KMS-11 (cell line): ENCODE measurements at regions not wholly inside any gene's neighbourhood (a gene's known extent, or its start where the extent isn't known, plus 50 kb on each side); places are given as distances from the start of the nearest gene placed in this dataset.
"Not testable (repeated sequence)": the region's sequence is repeated elsewhere in the genome, so short reads cannot be mapped to it uniquely, and the experiment has no call there.

Source experiments
- H2AFZ ChIP-seq: fragments of 200-600 bp; sonication (generic); 2 replicates; pipeline ENCODE4 v1.6.1; 2016; ENCODE audit warnings: antibody characterized with exemption, mixed run types, low read depth
- H3K27ac ChIP-seq: fragments of 200-600 bp; sonication (generic); 2 replicates; pipeline ENCODE4 v1.6.1; 2016; ENCODE audit warnings: mild to moderate bottlenecking, mixed run types
- H3K27me3 ChIP-seq: fragments of 200-600 bp; sonication (generic); 2 replicates; pipeline ENCODE4 v1.6.1; 2017; ENCODE audit warnings: mild to moderate bottlenecking, low read depth, mixed run types, moderate library complexity; ENCODE audit not compliant: insufficient read depth
- H3K36me3 ChIP-seq: fragments of 200-600 bp; sonication (generic); 2 replicates; pipeline ENCODE4 v1.6.1; 2017; ENCODE audit warnings: mild to moderate bottlenecking, mixed run types; ENCODE audit not compliant: insufficient read depth
- H3K4me1 ChIP-seq: fragments of 200-600 bp; sonication (generic); 2 replicates; pipeline ENCODE4 v1.6.1; 2016; ENCODE audit warnings: mild to moderate bottlenecking, low read depth, mixed run types; ENCODE audit not compliant: poor library complexity, severe bottlenecking
- H3K4me2 ChIP-seq: fragments of 200-600 bp; sonication (generic); 2 replicates; pipeline ENCODE4 v1.7.0; 2016; ENCODE audit warnings: mild to moderate bottlenecking, mixed run types
- H3K4me3 ChIP-seq: fragments of 200-600 bp; sonication (generic); IDR thresholded peaks from 2 replicates; pipeline ENCODE4 v1.6.1; 2017; ENCODE audit warnings: low read depth, low read length, mixed read lengths; ENCODE audit not compliant: insufficient read depth
- H3K79me2 ChIP-seq: fragments of 200-600 bp; sonication (generic); 2 replicates; pipeline ENCODE4 v1.6.1; 2016; ENCODE audit warnings: low read depth, mixed run types; ENCODE audit not compliant: insufficient read depth
- H3K9ac ChIP-seq: fragments of 200-600 bp; sonication (generic); 2 replicates; pipeline ENCODE4 v1.6.1; 2016; ENCODE audit warnings: mild to moderate bottlenecking, mixed run types
- H4K20me1 ChIP-seq: fragments of 200-600 bp; sonication (generic); 2 replicates; pipeline ENCODE4 v1.6.1; 2016; ENCODE audit warnings: mild to moderate bottlenecking, mixed run types; ENCODE audit not compliant: insufficient read depth
- TF ChIP-seq, protein P1 (sequence below): fragments of 200-600 bp; sonication (generic); conservative IDR thresholded peaks from 2 replicates; pipeline ENCODE4 v1.6.1; 2017; ENCODE audit warnings: low read depth, mild to moderate bottlenecking, antibody characterized with exemption, low read length, moderate library complexity, mixed read lengths

DNA sequence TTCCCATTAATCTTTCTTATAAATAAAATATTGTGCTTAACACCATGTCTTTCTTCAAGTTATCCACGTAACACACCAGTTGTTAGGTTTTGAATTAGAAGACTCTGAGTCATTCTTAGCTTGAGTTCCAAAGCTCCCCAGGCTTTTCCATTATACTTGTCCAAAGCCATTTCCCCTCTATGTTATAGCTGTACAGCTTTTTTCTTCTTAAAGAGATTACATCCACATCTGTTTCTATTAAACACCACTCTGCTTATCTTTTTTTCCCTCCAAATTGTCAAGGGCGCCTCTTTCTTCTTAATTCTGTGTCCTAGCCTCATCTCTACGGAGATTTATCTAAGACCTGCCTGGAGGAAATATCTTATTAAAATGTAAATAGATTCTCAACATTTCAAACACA, 139.4 kb upstream of the CPHXL start:
- Histone ChIP-seq H3K27me3 (no peaks in the 10 kb centered on the region), H3K9ac (no peak overlapping the region), H3K36me3 (no peaks in the 10 kb centered on the region), H3K4me3 (no peak overlapping the region), H4K20me1 (no peaks in the 10 kb centered on the region), H3K4me1 (no peaks in the 10 kb centered on the region), H3K27ac (no peak overlapping the region), H3K79me2 (no peaks in the 10 kb centered on the region), H3K4me2 (no peak overlapping the region), H2AFZ (no peak overlapping the region)
- TF ChIP-seq, protein P1, sequence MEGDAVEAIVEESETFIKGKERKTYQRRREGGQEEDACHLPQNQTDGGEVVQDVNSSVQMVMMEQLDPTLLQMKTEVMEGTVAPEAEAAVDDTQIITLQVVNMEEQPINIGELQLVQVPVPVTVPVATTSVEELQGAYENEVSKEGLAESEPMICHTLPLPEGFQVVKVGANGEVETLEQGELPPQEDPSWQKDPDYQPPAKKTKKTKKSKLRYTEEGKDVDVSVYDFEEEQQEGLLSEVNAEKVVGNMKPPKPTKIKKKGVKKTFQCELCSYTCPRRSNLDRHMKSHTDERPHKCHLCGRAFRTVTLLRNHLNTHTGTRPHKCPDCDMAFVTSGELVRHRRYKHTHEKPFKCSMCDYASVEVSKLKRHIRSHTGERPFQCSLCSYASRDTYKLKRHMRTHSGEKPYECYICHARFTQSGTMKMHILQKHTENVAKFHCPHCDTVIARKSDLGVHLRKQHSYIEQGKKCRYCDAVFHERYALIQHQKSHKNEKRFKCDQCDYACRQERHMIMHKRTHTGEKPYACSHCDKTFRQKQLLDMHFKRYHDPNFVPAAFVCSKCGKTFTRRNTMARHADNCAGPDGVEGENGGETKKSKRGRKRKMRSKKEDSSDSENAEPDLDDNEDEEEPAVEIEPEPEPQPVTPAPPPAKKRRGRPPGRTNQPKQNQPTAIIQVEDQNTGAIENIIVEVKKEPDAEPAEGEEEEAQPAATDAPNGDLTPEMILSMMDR = no peak

DNA sequence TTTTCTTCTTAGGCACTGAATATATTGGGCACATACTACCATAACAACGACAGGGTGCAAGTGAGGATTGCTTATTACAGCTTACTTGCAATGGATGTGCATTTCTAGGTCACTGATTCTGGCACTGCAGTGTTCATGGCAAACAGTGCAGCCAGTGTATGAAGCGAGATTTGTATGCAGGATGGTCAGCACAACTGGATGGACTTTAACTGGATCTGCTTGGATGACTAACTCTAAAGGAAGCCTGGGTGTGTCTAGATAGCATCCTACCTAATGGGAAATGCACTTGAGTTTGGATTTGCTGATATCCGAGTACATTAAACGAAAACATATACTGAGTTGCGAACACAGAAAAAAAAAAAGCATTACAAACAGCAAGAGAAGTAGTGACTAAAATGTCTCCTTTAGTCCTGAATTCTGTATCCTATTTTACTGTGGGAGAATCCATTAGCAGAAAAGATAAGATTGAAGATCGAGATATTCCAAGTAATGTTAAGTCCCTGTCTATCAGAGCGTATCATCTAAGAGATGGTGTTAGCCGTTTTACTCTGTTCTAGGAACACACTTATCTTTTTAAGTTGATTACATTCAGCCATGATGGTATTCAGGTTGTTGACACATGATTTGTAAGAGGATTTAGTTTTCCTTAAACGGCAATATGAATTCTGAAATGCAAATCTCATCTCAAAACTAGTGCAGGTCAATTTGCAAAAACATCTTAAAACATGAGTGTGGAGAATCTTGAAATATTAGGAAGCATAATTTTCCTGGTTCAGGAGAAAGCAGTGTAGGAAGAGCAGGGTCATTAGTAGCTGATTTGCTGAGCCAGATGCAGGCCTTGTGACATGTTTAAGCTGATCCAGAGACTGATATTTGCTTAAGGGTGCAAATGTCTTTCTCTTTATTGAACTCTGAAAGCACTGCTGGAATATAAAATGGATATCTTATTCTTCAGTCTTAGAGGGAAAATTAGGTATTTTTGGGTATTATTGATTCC, 142.6 kb upstream of the CPHXL start:
- Histone ChIP-seq H3K27me3 (no peaks in the 10 kb centered on the region), H3K27ac (no peak overlapping the region), H3K4me1 (no peaks in the 10 kb centered on the region), H3K9ac (no peak overlapping the region), H3K4me2 (no peak overlapping the region), H3K79me2 (no peaks in the 10 kb centered on the region), H3K4me3 (no peak overlapping the region), H4K20me1 (no peaks in the 10 kb centered on the region), H2AFZ (no peak overlapping the region), H3K36me3 (no peaks in the 10 kb centered on the region)
- TF ChIP-seq, protein P1 = no peak

DNA sequence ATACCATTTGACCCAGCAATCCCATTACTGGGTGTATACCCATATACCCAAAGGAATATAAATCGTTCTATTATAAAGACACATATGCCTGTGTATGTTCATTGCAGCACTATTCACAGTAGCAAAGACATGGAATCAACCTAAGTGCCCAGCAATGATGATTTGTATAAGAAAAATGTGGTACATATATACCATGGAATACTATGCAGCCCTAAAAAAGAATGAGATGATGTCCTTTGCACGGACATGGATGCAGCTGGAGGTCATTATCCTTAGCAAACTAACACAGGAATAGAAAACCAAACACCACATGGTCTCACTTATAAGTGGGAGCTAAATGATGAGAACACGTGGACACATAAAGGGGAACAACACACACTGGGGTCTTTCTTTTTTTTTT, 155.0 kb upstream of the CPHXL start:
- H3K27ac ChIP-seq, H2AFZ ChIP-seq, H3K27me3 ChIP-seq, H3K9ac ChIP-seq, H3K4me1 ChIP-seq, H3K79me2 ChIP-seq, H3K36me3 ChIP-seq, H3K4me3 ChIP-seq, H4K20me1 ChIP-seq, H3K4me2 ChIP-seq: not testable (repeated sequence)

DNA sequence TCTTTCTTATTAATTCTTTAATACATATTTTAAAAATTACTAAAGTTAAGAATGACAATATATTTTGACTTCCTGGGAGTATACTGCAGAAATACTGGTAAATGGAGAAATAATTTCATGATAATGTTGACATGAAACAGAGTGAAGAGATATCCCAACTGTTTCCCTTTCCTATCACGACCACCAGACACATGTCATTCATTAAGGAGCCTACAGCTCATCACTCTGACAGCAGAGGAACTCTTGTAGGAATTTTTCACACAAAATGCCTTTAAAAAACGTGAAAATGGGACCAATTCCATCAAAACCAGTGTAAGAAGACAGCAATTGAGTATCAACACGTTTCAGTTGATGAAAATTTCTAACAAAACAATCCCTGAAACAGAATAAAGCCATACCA, 172.9 kb upstream of the CPHXL start:
- no peaks in the 10 kb centered on the region for H3K4me1 ChIP-seq
- H3K4me2 ChIP-seq = no peak overlapping the region
- no peaks in the 10 kb centered on the region for H3K27me3 ChIP-seq
- H3K27ac ChIP-seq = no peak overlapping the region
- no peak overlapping the region for H2AFZ ChIP-seq
- no peak overlapping the region for H3K4me3 ChIP-seq
- H3K9ac ChIP-seq = no peak overlapping the region
- no peaks in the 10 kb centered on the region for H3K79me2 ChIP-seq
- H4K20me1 ChIP-seq = no peaks in the 10 kb centered on the region
- TF ChIP-seq, protein P1 = no peak
- no peaks in the 10 kb centered on the region for H3K36me3 ChIP-seq
